SK-MEL-5 (cell line): ENCODE measurements at regions not wholly inside any gene's neighbourhood (a gene's known extent, or its start where the extent isn't known, plus 50 kb on each side); places are given as distances from the start of the nearest gene placed in this dataset.

ENCODE experiments used
- DNase-seq: peaks from one replicate; pipeline ENCODE4 v3.0.0-alpha.2; 2016; ENCODE audit warnings: low read depth, low spot score
- in situ Hi-C: cut with HindIII; loops from 2 replicates; pipeline ENCODE4 v1.10.0; 2016; ENCODE audit warnings: low sequenced_read_pairs, high pct_unique_total_duplicates, low pct_unique_long_range_greater_than_20kb

GRCh38 chr3:76879959-76880358 is 159.9 kb upstream of the ROBO2 start:
- no peak for DNase-seq
- in situ Hi-C loops: no loop called here

- no peak for DNase-seq
- in situ Hi-C loops: no loop called here
Measured at GRCh38 chr3:76886761-76887500, 153.0 kb upstream of the ROBO2 start.

- no peak for DNase-seq
- in situ Hi-C loops: no loop called here
Measured at GRCh38 chr3:76888856-76889255, 151.0 kb upstream of the ROBO2 start.

- DNase-seq: no peak
- in situ Hi-C loops: no loop called here
Measured at GRCh38 chr3:76889911-76890310, 150.0 kb upstream of the ROBO2 start.

- no peak for DNase-seq
- in situ Hi-C loops: no loop called here
Measured at GRCh38 chr3:76897076-76897475, 142.8 kb upstream of the ROBO2 start.

- DNase-seq: no peak
- in situ Hi-C loops: no loop called here
Measured at GRCh38 chr3:76900596-76900995, 139.3 kb upstream of the ROBO2 start.

GRCh38 chr3:76908156-76908555 is 131.7 kb upstream of the ROBO2 start:
- in situ Hi-C loops: no loop called here
- DNase-seq: no peak

GRCh38 chr3:76912841-76913383 is 127.0 kb upstream of the ROBO2 start:
- no peak for DNase-seq
- in situ Hi-C loops: no loop called here

- in situ Hi-C loops: no loop called here
- DNase-seq: no peak
Measured at GRCh38 chr3:76917436-76917835, 122.5 kb upstream of the ROBO2 start.

- in situ Hi-C loops: no loop called here
- no peak for DNase-seq
Measured at GRCh38 chr3:76920511-76920910, 119.4 kb upstream of the ROBO2 start.

GRCh38 chr3:76923485-76923884 is 116.4 kb upstream of the ROBO2 start:
- no peak for DNase-seq
- in situ Hi-C loops: no loop called here

- in situ Hi-C loops: no loop called here
Measured at GRCh38 chr3:76930712-76931111, 109.2 kb upstream of the ROBO2 start.

GRCh38 chr3:76933245-76933644 is 106.7 kb upstream of the ROBO2 start:
- in situ Hi-C loops: no loop called here

More at GRCh38 chr3:76930712-76931111, 109.2 kb upstream of the ROBO2 start:
- no peak for DNase-seq

GRCh38 chr3:76938962-76939361 is 100.9 kb upstream of the ROBO2 start:
- DNase-seq: no peak
- in situ Hi-C loops: no loop called here

More at GRCh38 chr3:76933245-76933644, 106.7 kb upstream of the ROBO2 start:
- no peak for DNase-seq

GRCh38 chr3:76940181-76940770 is 99.6 kb upstream of the ROBO2 start:
- DNase-seq: no peak
- in situ Hi-C loops: no loop called here

- in situ Hi-C loops: no loop called here
- DNase-seq: no peak
Measured at GRCh38 chr3:76941376-76941775, 98.5 kb upstream of the ROBO2 start.

GRCh38 chr3:76942101-76942500 is 97.8 kb upstream of the ROBO2 start:
- in situ Hi-C loops: no loop called here
- no peak for DNase-seq

GRCh38 chr3:76943058-76943457 is 96.8 kb upstream of the ROBO2 start:
- in situ Hi-C loops: no loop called here
- no peak for DNase-seq

GRCh38 chr3:76943671-76944070 is 96.2 kb upstream of the ROBO2 start:
- DNase-seq: no peak
- in situ Hi-C loops: no loop called here
